ENCODE measurements at regions not wholly inside any gene's neighbourhood (a gene's known extent, or its start where the extent isn't known, plus 50 kb on each side); places are given as distances from the start of the nearest gene placed in this dataset.

DNA sequence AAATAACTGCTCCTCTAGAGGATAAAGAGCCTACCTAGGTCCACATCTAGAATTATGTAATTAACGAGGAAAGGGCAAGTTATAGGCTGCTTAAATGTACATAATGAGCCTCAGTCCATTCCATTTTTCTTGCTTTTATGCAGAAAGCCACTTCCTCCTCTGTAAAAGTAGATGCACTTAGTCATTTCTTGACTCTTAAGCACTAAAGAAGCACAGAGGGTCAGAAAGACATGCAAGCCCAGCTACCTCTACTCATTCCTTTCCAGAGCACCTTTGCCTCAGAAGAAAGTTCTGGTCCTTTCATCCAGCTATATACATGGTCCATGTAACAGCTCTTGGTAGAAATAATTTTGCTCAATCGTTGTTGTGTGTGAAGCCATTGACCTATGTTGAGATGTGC lies 308.0 kb upstream of the NREP start:
- TF ChIP-seq, protein P1, sequence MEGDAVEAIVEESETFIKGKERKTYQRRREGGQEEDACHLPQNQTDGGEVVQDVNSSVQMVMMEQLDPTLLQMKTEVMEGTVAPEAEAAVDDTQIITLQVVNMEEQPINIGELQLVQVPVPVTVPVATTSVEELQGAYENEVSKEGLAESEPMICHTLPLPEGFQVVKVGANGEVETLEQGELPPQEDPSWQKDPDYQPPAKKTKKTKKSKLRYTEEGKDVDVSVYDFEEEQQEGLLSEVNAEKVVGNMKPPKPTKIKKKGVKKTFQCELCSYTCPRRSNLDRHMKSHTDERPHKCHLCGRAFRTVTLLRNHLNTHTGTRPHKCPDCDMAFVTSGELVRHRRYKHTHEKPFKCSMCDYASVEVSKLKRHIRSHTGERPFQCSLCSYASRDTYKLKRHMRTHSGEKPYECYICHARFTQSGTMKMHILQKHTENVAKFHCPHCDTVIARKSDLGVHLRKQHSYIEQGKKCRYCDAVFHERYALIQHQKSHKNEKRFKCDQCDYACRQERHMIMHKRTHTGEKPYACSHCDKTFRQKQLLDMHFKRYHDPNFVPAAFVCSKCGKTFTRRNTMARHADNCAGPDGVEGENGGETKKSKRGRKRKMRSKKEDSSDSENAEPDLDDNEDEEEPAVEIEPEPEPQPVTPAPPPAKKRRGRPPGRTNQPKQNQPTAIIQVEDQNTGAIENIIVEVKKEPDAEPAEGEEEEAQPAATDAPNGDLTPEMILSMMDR (IDR thresholded peaks at IDR 0.05; ENCODE audit: low read length): no peak
- no peak for TF ChIP-seq EZH2phosphoT487 (IDR thresholded peaks at IDR 0.05; ENCODE audit: low read length)

Measured in MM.1S (cell line).